H54 (cell line): ENCODE measurements at regions not wholly inside any gene's neighbourhood (a gene's known extent, or its start where the extent isn't known, plus 50 kb on each side); places are given as distances from the start of the nearest gene placed in this dataset.
"Not testable (repeated sequence)": the region's sequence is repeated elsewhere in the genome, so short reads cannot be mapped to it uniquely, and the experiment has no call there.

ENCODE experiments used
- DNase-seq: peaks from one replicate; pipeline ENCODE4 v3.0.0; 2011; ENCODE audit warnings: low spot score, mixed read lengths; ENCODE audit not compliant: insufficient read length
- FAIRE-seq: peaks from 3 replicates; lab custom pipeline; 2011; peaks lifted over from hg19 to GRCh38; lab: Jason Lieb, UNC
- POLR2A ChIP-seq: IDR thresholded peaks from 2 replicates; pipeline ENCODE4 v1.6.1; 2011; ENCODE audit warnings: low read depth, mild to moderate bottlenecking, low read length

DNA sequence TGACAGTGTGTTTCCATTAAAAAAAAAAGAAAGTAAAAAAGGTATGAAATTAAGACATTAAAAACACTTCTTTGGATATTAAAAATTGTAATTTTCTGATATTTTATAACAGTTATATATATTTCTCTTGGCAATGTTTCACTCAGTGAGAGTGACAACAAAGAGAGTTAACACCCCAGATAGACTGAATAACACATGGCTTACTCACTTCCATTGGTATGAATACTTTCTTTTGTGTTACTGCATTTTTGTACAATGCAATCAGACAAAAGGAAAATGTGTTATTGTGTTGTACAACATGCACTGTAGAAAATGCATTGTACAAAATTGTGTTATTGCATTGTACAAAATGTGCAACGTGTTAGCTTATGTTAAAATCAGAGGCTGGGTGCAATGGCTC lies 676.6 kb upstream of the AMELY start:
- not testable (repeated sequence) for FAIRE-seq, DNase-seq

DNA sequence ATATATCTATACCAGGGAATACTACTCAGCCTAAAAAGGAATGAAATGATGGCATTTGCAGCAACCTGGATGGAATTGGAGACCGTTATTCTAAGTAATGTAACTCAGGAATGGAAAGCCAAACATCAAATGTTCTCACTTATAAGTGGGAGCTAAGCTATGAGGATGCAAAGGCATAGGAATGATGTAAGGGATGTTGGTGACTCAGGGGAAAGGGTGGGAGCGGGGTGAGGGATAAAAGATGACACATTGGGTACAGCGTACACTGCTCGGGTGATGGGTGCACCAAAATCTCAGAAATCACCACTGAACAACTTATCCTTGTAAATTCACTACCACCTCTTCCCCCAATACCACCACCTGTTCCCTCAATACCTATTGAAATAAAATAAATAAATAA lies 651.0 kb upstream of the AMELY start:
- no peak for FAIRE-seq
- no peak for TF ChIP-seq POLR2A
- DNase-seq, result no peak

DNA sequence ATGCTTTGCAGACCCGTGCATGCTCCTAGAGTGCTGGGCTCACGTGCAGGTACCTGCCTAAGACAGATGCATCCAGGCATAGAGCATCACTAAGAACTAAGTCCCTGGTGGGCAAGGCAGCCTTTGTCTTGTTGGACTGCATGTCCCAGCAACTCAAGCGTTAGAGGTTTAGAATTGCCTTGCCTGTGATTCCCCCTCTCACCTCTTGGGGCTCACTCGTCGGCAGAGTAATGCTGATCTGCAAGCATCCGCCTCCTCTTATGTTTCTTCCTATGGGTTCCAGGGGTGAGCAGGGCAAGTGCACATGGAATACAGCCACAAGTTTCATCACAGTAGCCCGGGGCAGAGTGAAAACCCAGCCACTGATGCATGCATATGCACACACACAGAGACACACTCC lies 646.1 kb upstream of the AMELY start:
- DNase-seq, result peak; percentile 0
- no peak for TF ChIP-seq POLR2A
- FAIRE-seq, result no peak

DNA sequence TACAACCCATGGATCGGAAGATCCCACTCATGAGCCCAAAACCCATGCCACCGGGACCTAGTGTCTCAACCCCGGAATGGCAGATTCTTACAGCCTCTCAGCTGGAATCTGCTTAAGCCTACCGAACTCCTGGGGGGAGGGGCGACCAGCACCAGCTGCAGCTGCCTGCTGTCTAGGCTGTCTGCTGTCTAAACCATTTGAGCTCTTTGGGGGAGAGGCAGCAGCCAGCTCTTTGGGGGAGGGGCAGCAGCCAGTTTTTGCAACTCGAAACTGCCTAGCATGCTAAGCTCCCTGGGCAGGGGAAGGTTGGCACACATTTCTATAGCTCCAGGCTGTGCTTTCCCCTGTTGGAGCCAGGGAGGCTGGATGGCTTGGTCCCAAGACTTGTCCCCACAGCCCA lies 643.5 kb upstream of the AMELY start:
- TF ChIP-seq POLR2A, result no peak
- FAIRE-seq, result no peak
- no peak for DNase-seq

DNA sequence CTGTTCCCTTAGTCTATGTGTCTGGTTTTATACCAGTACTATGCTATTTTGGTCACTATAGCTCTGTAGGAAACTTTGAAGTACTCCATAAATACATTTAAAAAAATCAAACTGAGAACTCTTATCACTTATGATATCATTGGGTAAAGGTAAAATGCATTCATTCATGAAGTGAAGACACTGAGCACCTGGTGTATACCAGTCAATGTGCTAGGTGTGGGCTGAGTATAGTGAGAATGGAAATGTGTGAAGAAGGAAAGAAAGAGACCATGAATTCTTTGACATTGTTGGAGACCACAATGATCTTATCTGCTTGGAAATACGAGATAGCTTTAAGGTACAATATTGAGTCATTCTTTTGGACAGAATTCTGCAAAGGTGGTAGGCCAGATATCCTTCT lies 633.5 kb upstream of the AMELY start:
- TF ChIP-seq POLR2A, result no peak
- no peak for FAIRE-seq

DNA sequence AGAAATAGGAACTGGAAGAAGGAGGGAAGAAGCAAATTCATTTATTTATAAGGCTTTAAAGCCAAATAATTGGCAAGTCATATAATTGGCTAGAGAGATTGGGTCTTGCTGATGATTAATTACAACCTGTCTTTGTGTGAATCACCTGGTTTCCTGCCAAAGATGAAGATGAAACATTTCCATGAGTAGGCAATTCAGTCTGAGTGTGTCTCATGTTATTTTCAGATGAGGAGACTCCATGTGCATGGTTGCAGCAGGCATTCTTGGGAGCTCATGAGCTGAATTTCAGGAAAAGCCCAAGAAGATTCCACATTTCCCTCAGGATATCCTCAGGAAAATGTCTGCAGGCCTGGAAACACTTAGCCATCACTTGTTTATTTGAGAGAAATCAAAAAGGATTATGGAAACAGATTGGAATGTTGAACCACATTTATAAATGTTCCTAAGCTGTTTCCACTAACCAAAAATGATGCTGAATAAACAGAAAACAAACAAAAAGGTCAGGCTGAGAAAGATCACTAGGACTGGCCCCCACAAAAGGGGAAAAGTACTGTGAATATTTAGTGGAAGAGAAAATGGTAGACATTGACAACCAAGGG lies 632.7 kb upstream of the AMELY start:
- DNase-seq (no peak), FAIRE-seq (no peak)
- TF ChIP-seq POLR2A, result no peak

More for the DNA sequence above, 633.5 kb upstream of the AMELY start:
- DNase-seq, result no peak

DNA sequence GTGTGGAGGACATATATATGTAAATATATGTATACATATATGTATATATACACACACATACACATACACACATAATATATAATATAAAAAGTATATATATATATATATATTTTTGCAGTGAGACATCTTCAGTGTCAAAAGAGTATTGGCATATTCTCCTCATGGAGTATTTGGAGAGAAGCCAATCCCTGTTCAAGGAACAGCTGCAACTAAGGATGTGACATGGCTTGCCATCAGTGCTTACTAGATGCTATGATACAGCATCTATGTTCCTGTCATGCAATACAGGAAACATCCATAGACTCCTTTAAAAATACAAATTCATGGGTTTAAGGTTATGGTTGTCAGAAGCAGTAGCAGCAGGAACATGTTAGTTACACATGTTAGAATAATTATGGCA lies 632.0 kb upstream of the AMELY start:
- DNase-seq, result no peak
- no peak for FAIRE-seq
- no peak for TF ChIP-seq POLR2A

DNA sequence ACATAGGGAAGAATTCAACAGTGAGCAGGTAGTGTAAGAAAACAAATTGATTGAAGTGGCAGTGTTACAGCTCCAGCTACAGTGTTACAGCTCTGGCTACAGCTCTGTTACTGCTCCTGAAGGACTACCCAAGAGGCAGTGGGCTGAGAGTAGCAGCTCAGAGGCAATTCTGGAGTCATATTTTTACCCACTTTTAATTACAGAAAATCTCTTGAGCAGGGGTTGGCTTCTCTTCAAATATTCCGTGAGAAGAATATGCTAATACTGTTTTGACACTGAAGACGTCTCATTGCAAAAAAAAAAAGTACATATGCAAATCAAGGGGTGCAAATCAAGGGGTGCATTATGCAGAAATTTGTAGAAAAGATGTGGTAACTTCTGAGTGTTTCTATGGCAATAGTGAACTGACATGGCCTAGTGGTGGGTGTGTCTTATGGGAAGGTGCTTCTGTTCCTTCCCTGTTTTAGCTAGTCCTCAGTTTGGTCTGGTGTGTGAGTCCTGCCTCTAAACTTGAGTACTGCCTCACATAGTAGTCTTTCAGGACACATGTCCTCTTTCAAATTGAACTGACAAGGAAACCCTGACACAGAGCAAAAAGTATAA lies 630.8 kb upstream of the AMELY start:
- FAIRE-seq (no peak), DNase-seq (no peak)
- TF ChIP-seq POLR2A, result no peak

DNA sequence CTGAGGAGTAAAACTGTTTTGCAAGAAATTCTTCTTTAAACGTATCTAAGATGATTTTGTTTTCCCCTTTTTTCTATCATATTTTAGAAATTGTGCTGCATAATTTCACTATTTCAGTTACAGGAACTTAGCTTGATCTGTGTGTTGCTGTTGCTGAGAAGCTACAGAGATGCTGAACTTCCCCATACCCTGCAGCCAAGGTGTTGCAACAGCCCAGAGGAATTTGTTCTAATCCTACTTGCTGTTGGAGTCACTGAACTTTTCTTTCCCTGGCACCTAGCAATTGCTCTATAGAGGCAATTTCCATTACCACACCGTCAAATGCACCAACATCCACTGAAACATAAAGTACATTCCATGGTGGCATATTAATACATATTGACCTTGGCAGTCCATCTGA lies 617.8 kb upstream of the AMELY start:
- DNase-seq (no peak), FAIRE-seq (no peak)
- TF ChIP-seq POLR2A, result no peak

DNA sequence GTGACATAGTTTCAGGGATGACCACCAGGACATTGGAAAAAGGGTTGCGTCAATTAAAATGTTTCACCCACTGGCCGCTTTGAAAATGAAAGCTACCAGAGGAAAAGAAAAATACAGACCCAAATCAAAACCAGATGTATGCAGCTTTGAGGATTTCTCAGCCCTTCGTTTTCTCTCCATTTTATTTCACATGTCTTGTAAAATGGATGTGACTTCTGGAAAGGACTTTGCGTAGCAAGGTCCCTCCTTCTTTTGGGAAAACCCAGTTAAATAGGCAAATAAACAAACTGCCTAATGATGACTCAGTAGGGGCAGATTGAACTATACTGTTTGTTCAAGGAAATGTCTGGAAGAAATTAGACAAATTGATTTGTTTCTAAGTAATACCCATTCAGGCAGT lies 616.0 kb upstream of the AMELY start:
- not testable (repeated sequence) for FAIRE-seq, DNase-seq

DNA sequence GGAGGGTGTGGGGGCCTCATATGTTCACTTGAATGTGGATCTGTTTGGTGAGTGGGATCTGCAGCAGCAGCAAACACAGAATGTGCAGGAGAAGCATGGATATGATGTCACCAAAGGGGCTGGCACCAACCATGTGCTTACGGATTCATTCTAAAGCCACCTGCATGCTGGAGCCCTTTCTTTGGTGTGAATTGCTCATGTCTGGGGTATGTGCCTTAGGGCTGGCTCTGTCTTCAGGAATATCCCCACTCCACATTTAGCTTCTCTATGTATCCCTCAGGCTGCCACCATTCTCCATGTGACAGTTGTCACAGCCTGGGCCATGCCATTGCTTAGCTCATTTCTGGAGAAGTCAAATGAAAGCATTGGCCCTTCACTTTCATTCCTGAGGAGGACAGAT lies 606.8 kb upstream of the AMELY start:
- DNase-seq (no peak), FAIRE-seq (no peak)
- no peak for TF ChIP-seq POLR2A

DNA sequence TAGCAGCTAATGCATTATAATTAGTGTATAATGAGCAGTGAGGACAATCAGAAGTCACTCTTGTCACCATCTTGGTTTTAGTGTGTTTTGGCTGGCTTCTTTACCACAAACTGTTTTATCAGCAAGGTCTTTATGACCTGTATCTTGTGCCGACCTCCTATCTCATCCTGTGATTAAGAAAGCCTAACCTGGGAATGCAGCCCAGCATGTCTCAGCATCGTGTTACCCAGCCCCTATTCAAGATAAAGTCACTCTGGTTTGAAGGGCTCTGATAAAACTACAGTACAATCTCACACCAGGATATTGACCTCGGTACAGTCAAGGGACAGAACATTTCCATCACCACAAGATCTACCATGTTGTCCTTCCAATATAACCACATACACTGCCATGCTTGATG lies 604.7 kb upstream of the AMELY start:
- no peak for FAIRE-seq
- TF ChIP-seq POLR2A, result no peak
- no peak for DNase-seq

DNA sequence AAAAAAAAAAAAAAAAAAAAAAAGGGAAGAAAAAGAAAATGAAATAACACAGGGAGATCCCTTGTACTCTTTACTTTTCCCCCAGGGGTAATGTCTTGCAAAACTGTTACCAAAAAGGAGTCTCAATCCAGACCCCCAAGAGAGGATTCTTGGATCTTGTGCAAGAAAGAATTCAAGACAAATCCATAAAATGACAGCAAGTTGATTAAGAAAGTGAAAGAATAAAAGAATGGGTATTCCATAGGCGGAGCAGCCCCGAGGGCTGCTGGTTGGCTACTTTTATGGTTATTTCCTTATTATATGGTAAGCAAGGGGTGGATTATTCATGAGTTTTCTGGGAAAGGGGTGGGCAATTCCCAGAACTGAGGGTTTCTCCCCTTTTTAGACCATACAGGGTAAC lies 604.3 kb upstream of the AMELY start:
- FAIRE-seq (no peak), DNase-seq (no peak)
- TF ChIP-seq POLR2A, result no peak

DNA sequence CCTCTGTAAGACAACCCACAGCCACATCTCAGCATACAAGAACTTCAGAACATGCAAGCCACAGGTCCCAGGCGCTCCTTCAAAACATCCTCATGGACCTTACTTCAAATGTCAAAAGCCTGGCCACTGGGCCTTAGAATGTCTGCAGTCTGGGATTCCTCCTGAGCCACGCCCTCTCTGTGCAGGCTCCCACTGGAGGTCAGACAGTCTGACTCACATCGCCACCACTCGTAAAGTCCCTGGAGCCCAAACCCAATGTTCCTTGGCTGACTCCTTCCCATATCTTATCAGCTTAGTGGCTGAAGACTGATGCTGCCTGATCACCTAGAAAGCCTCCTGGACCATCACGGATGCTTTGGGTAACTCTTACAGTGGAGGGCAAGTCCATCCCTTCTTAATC lies 591.3 kb upstream of the AMELY start:
- TF ChIP-seq POLR2A, result no peak
- no peak for FAIRE-seq

DNA sequence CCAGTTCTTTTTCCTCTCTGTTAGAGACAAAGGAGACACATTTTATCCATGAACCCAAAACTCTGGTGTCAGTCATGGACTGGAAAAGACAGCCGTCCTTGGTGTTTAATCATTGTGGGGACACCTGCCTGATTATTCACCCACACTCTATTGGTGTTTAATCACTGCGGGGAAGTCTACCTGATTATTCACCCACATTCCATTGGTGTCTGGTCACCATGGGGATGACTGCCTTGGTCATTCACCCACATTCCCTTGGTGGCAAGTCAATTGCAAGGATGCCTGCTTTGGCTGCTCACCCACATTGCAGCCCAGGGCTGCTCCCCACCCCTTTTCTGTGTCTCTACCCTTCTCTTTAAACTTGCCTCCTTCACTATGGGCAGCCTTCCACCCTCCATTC lies 589.7 kb upstream of the AMELY start:
- DNase-seq, result no peak
- no peak for FAIRE-seq
- TF ChIP-seq POLR2A, result no peak

More for the DNA sequence above, 591.3 kb upstream of the AMELY start:
- no peak for DNase-seq
